Esophagus squamous epithelium (tissue), 4 donors: ENCODE measurements at regions not wholly inside any gene's neighbourhood (a gene's known extent, or its start where the extent isn't known, plus 50 kb on each side); places are given as distances from the start of the nearest gene placed in this dataset.

Experiments used
- CTCF ChIP-seq, 6 experiments: fragments of 450-650 bp in 4 of 6; fragments of 200-600 bp in 2 of 6; sonication (generic) in 2 of 6; IDR thresholded peaks; one replicate each; pipeline ENCODE4 v1.5.1; 2016 to 2019; ENCODE audit warnings: antibody characterized with exemption in 6 of 6, mild to moderate bottlenecking in 4 of 6, moderate library complexity in 4 of 6
- POLR2A ChIP-seq, 4 donors: fragments of 450-650 bp; IDR thresholded peaks; one replicate each; pipeline ENCODE4 v1.6.1; 2017; ENCODE audit warnings: antibody characterized with exemption in 4 of 4, mild to moderate bottlenecking in 4 of 4, moderate library complexity in 3 of 4

GRCh38 chr15:70336425-70337009 lies 238.8 kb upstream of the TLE3 start:
- TF ChIP-seq CTCF (IDR thresholded peaks at IDR 0.05) (no peak), POLR2A (IDR thresholded peaks at IDR 0.05) (no peak)
